Keratinocyte (primary cell): ENCODE measurements at regions not wholly inside any gene's neighbourhood (a gene's known extent, or its start where the extent isn't known, plus 50 kb on each side); places are given as distances from the start of the nearest gene placed in this dataset.

Experiments
- CTCF ChIP-seq, 3 experiments: IDR thresholded peaks in 1 of 3; conservative IDR thresholded peaks in 1 of 3; optimal IDR thresholded peaks in 1 of 3; 2 replicates in 2 of 3; 3 replicates in 1 of 3; pipeline versions ENCODE3 to v1.5.1; 2011; ENCODE audit warnings: low read length in 3 of 3, mild to moderate bottlenecking in 3 of 3, moderate library complexity in 2 of 3, control low read depth in 1 of 3, inconsistent platforms in 1 of 3; ENCODE audit not compliant: insufficient read depth in 2 of 3; ENCODE audit errors: extremely low read depth in 1 of 3
- EZH2 ChIP-seq: IDR thresholded peaks from one replicate; pipeline ENCODE4 v1.6.1; 2012; ENCODE audit warnings: inconsistent platforms, mild to moderate bottlenecking, low read length, moderate library complexity

GRCh38 chr14:82755476-82755875 lies 1221.8 kb upstream of the SEL1L start:
- TF ChIP-seq CTCF (optimal IDR thresholded peaks at IDR 0.05 in 1 of 3, IDR thresholded peaks at IDR 0.05 in 1 of 3, conservative IDR thresholded peaks at IDR 0.05 in 1 of 3; ENCODE audit: extremely low read depth in 1 of 3, insufficient read depth in 2 of 3, low read length in 3 of 3): no peak
- TF ChIP-seq EZH2: no peak
